ENCODE measurements at regions not wholly inside any gene's neighbourhood (a gene's known extent, or its start where the extent isn't known, plus 50 kb on each side); places are given as distances from the start of the nearest gene placed in this dataset.

DNA sequence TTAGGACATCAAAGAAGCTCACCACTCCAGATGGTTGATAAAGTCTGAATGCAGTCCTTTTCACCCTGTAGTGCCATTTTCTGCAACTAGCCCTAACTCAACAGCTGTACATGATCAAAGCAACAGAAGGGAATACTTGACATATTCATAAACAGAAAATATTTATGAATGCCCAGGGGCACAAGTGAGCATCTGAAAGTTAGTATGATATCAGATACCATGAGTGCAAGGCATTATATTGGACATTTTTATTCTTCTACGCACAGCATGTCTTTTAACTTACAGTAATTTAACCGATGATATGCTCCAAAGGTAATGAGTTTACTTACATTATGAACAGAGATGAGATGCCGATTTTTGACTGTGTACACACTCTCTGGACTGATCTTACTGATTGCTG, 142.0 kb downstream of the MCHR2 start:
- Mint-ChIP-seq H3K36me3 (ENCODE audit: low read depth) (no peaks in the 10 kb centered on the region), H3K27ac (no peak overlapping the region), H3K27me3 (peaks cover 16% of the 10 kb centered on the region), H3K9me3 (no peaks in the 10 kb centered on the region), H3K4me3 (no peak overlapping the region), H3K4me1 (ENCODE audit: low read depth) (no peaks in the 10 kb centered on the region)
- ChIA-PET CTCF (interaction anchor here (0.7 kb wide), 1 partner anchor 16 kb away, joined by 4 read pairs; no protein-coding TSS in a partner anchor), POLR2A (no interaction called here)
- ATAC-seq (no peak), DNase-seq (no peak)
- TF ChIP-seq CTCF (IDR thresholded peaks at IDR 0.05), result no peak
- intact Hi-C loops (cut with micrococcal nuclease), result no loop called here

DNA sequence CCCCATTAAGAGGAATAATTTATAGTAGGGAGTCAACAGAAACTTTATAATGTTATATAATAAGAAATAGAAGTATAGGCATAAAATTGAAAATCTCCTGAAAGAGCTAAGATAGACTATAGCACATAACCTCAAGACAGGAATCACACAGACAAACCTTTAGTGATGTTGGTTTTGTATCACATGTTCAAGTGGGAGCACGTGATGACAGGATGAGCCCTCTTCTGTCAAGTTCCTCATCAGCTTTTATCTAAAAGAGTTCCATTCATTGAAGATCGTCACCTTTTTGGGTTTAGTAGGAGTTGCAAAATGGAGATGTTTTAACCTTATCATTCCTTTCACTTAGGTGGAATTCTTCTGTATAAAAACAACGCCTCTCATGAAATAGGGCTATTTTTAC, 127.0 kb downstream of the MCHR2 start:
- no peaks in the 10 kb centered on the region for H3K9me3 Mint-ChIP-seq
- intact Hi-C loops (cut with micrococcal nuclease), result no loop called here
- ChIA-PET POLR2A (no interaction called here), CTCF (interaction anchor here (1.0 to 3.9 kb wide), 13 partner anchors 10 to 797 kb away, joined by 3 to 74 read pairs (median 10); no protein-coding TSS in a partner anchor)
- peaks cover 4% of the 10 kb centered on the region for H3K4me1 Mint-ChIP-seq (ENCODE audit: low read depth)
- H3K27me3 Mint-ChIP-seq, result peaks cover 37% of the 10 kb centered on the region
- H3K4me3 Mint-ChIP-seq, result no peak overlapping the region
- no peak for ATAC-seq
- no peaks in the 10 kb centered on the region for H3K36me3 Mint-ChIP-seq (ENCODE audit: low read depth)
- no peak overlapping the region for H3K27ac Mint-ChIP-seq
- TF ChIP-seq CTCF (IDR thresholded peaks at IDR 0.05), result no peak
- no peak for DNase-seq

- peaks cover 34% of the 10 kb centered on the region for H3K27me3 Mint-ChIP-seq
- no peaks in the 10 kb centered on the region for H3K9me3 Mint-ChIP-seq
- ChIA-PET CTCF (interaction anchor here (0.6 to 3.9 kb wide), 61 partner anchors 9 to 796 kb away, joined by 3 to 74 read pairs (median 4); no protein-coding TSS in a partner anchor), POLR2A (interaction anchor here (0.6 kb wide), 1 partner anchor 9 kb away, joined by 3 read pairs; no protein-coding TSS in a partner anchor)
- peaks cover 4% of the 10 kb centered on the region for H3K4me1 Mint-ChIP-seq (ENCODE audit: low read depth)
- H3K4me3 Mint-ChIP-seq, result no peak overlapping the region
- no peaks in the 10 kb centered on the region for H3K36me3 Mint-ChIP-seq (ENCODE audit: low read depth)
- intact Hi-C loops (cut with micrococcal nuclease), result loop anchor here (1.0 to 2.0 kb wide), 2 partner anchors 37 to 231 kb away; no protein-coding TSS in a partner anchor
- DNase-seq, result peak; percentile 82
- H3K27ac Mint-ChIP-seq, result no peak overlapping the region
- peak; percentile 80 for TF ChIP-seq CTCF (IDR thresholded peaks at IDR 0.05)
- ATAC-seq, result peak; percentile 51
Measured at GRCh38 chr6:99868074-99868702, 125.8 kb downstream of the MCHR2 start.

All from activated CD8-positive, alpha-beta T cell treated with anti-CD3 and anti-CD28 coated beads for 36 hours (primary cell).